K562 (cell line): ENCODE measurements at regions not wholly inside any gene's neighbourhood (a gene's known extent, or its start where the extent isn't known, plus 50 kb on each side); places are given as distances from the start of the nearest gene placed in this dataset.

Experiments
- ATAC-seq: fragments of 200-7000 bp; cut with Tn5 transposase; 3 replicates; pipeline ENCODE4 v1.9.1; 2020; ENCODE audit warnings: moderate library complexity
- BruUV-seq: library from RNA; stranded (reverse); fragments of 400-500 nt; replicated peaks from 2 replicates; lab custom pipeline; 2021; lab: Mats Ljungman, UMichigan
- CTCF ChIA-PET: fragments of 300-600 bp; formaldehyde crosslinking; extraction: SDS; loops from one replicate; lab custom pipeline; 2021; ENCODE audit warnings: low intra/inter-chr PET ratio; lab: Yijun Ruan, JAX
- POLR2A ChIA-PET: fragments of 300-600, 350-650 bp; sonication (Branson Sonifier 250); formaldehyde crosslinking; extraction: SDS; loops from one replicate; lab custom pipeline; 2021; ENCODE audit warnings: antibody characterized with exemption, inconsistent platforms; lab: Yijun Ruan, JAX
- DNase-seq, 4 experiments: peaks; one replicate each; pipeline versions ENCODE4 v3.0.0 to v3.0.0-alpha.2; 2011 to 2018; ENCODE audit warnings: low spot score in 3 of 4, mixed read lengths in 3 of 4; ENCODE audit errors: extremely low read depth in 1 of 4
- FAIRE-seq: peaks from 2 replicates; lab custom pipeline; 2011; peaks lifted over from hg19 to GRCh38; lab: Jason Lieb, UNC
- H2AFZ ChIP-seq: 2 replicates; pipeline ENCODE4 v1.6.0; 2011; ENCODE audit warnings: low read depth, low read length, control low read depth, inconsistent platforms
- H3K27ac ChIP-seq: fragments of 200-600 bp; 3 replicates; pipeline ENCODE4 v1.8.0; 2011; ENCODE audit warnings: low read depth, mild to moderate bottlenecking, control low read depth, inconsistent platforms, low read length, moderate library complexity, mixed read lengths; ENCODE audit errors: extremely low read depth
- H3K27me3 ChIP-seq, 2 experiments: fragments of 300-600 bp in 1 of 2; 2 replicates in 1 of 2; 3 replicates in 1 of 2; pipeline versions ENCODE4 v1.6.0 to v1.8.0; 2011; ENCODE audit warnings: inconsistent platforms in 2 of 2, low read length in 2 of 2, mild to moderate bottlenecking in 1 of 2, mixed read lengths in 1 of 2, moderate library complexity in 1 of 2; ENCODE audit not compliant: control insufficient read depth in 2 of 2, insufficient read depth in 2 of 2
- H3K36me3 ChIP-seq: fragments of 300-600 bp; 3 replicates; pipeline ENCODE4 v1.8.0; 2011; ENCODE audit warnings: mild to moderate bottlenecking, low read length, inconsistent platforms; ENCODE audit not compliant: control insufficient read depth, insufficient read depth
- H3K4me1 ChIP-seq, 2 experiments: fragments of 200-600 bp in 1 of 2; replicated peaks in 1 of 2; 2 replicates in 1 of 2; 3 replicates in 1 of 2; pipeline versions ENCODE4 v1.5.1 to v1.8.0; 2011; ENCODE audit warnings: inconsistent platforms in 2 of 2, low read length in 2 of 2, mild to moderate bottlenecking in 1 of 2, mixed read lengths in 1 of 2, moderate library complexity in 1 of 2; ENCODE audit not compliant: control insufficient read depth in 2 of 2, insufficient read depth in 2 of 2
- H3K4me2 ChIP-seq: 2 replicates; pipeline ENCODE4 v1.6.1; 2011; ENCODE audit warnings: low read length, control low read depth, inconsistent platforms, mixed read lengths; ENCODE audit not compliant: insufficient read depth
- H3K4me3 ChIP-seq: fragments of 200-600 bp; sonication (generic), shearing (Covaris generic); 2 replicates; pipeline ENCODE4 v1.5.1; 2016; ENCODE audit warnings: control low read depth, inconsistent platforms
- H3K79me2 ChIP-seq: fragments of 200-600 bp; 3 replicates; pipeline ENCODE4 v1.8.0; 2011; ENCODE audit warnings: low read length, inconsistent platforms; ENCODE audit not compliant: control insufficient read depth, insufficient read depth
- H3K9ac ChIP-seq, 2 experiments: 2 replicates each; pipeline versions ENCODE4 v1.6.0 to v1.6.1; 2011; ENCODE audit warnings: low read depth in 2 of 2, low read length in 2 of 2, control low read depth in 1 of 2, inconsistent platforms in 1 of 2, mild to moderate bottlenecking in 1 of 2, mixed read lengths in 1 of 2; ENCODE audit not compliant: insufficient read depth in 1 of 2
- H3K9me1 ChIP-seq: one replicate; pipeline ENCODE4 v1.6.0; 2011; ENCODE audit warnings: inconsistent platforms, mild to moderate bottlenecking, low read length, moderate library complexity; ENCODE audit not compliant: control insufficient read depth, insufficient read depth
- H3K9me3 ChIP-seq: replicated peaks from 2 replicates; pipeline ENCODE4 v1.5.1; 2011; ENCODE audit warnings: low read depth, low read length, inconsistent platforms; ENCODE audit not compliant: control insufficient read depth, insufficient read depth
- H4K20me1 ChIP-seq: replicated peaks from 2 replicates; pipeline ENCODE4 v1.6.1; 2011; ENCODE audit warnings: low read length, inconsistent platforms, mixed read lengths; ENCODE audit not compliant: control insufficient read depth, insufficient read depth
- CC2D1A ChIP-seq: fragments of 450-650 bp; IDR thresholded peaks from 2 replicates; pipeline ENCODE4 v1.6.1; 2017; ENCODE audit warnings: mild to moderate bottlenecking
- GABPB1 ChIP-seq: sonication (generic); formaldehyde crosslinking; IDR thresholded peaks from 2 replicates; pipeline ENCODE4 v1.8.0; 2022; ENCODE audit warnings: mild to moderate bottlenecking, missing genetic modification reagents
- MCM5 ChIP-seq: fragments of 450-650 bp; IDR thresholded peaks from 2 replicates; pipeline ENCODE4 v1.6.1; 2016; ENCODE audit warnings: low read depth
- MXI1 ChIP-seq: IDR thresholded peaks from 2 replicates; pipeline ENCODE4 v1.6.1; 2011; ENCODE audit warnings: low read depth, mild to moderate bottlenecking, improper control_type of control experiment, low read length
- MYBL2 ChIP-seq, 2 experiments: fragments of 450-650 bp in 1 of 2; sonication (generic) in 1 of 2; formaldehyde crosslinking in 1 of 2; IDR thresholded peaks; 2 replicates each; pipeline versions ENCODE4 v1.6.1 to v1.8.1; 2017 to 2022; ENCODE audit warnings: borderline replicate concordance in 1 of 2, inconsistent platforms in 1 of 2, low read depth in 1 of 2, mild to moderate bottlenecking in 1 of 2, missing genetic modification reagents in 1 of 2, moderate library complexity in 1 of 2
- NCOA4 ChIP-seq: fragments of 450-650 bp; IDR thresholded peaks from 2 replicates; pipeline ENCODE4 v1.6.1; 2018; ENCODE audit warnings: mild to moderate bottlenecking; ENCODE audit not compliant: partially characterized antibody
- NFIC ChIP-seq: fragments of 450-650 bp; IDR thresholded peaks from 2 replicates; pipeline ENCODE4 v1.6.1; 2017; ENCODE audit warnings: mild to moderate bottlenecking, inconsistent platforms
- RAD51 ChIP-seq: fragments of 450-650 bp; IDR thresholded peaks from 2 replicates; pipeline ENCODE4 v1.7.1; 2016; ENCODE audit warnings: low read depth, mild to moderate bottlenecking, borderline replicate concordance
- SAFB2 ChIP-seq: fragments of 200-400 bp; formaldehyde crosslinking; IDR thresholded peaks from 2 replicates; pipeline ENCODE4 v1.6.1; 2018; ENCODE audit warnings: borderline replicate concordance, low read length, low read depth, moderate library complexity; ENCODE audit not compliant: severe bottlenecking
- SRSF3 ChIP-seq: fragments of 200-400 bp; formaldehyde crosslinking; IDR thresholded peaks from 2 replicates; pipeline ENCODE4 v1.6.1; 2016; ENCODE audit warnings: mild to moderate bottlenecking, low read length, moderate library complexity; ENCODE audit not compliant: insufficient read depth
- TAF1 ChIP-seq: IDR thresholded peaks from 2 replicates; pipeline ENCODE4 v1.6.1; 2011; ENCODE audit warnings: mild to moderate bottlenecking, low read length, moderate library complexity; ENCODE audit not compliant: insufficient read depth, control insufficient read depth, severe bottlenecking; ENCODE audit errors: extremely low read depth
- ZNF347 ChIP-seq: fragments of 450-650 bp; formaldehyde crosslinking; IDR thresholded peaks from 2 replicates; pipeline ENCODE4 v1.4.0; 2020; ENCODE audit warnings: low read depth, mild to moderate bottlenecking, moderate library complexity
- ZNF780A ChIP-seq: fragments of 250-450 bp; sonication (Bioruptor Pico); IDR thresholded peaks from 2 replicates; pipeline ENCODE4 v1.5.0; 2021; ENCODE audit warnings: mild to moderate bottlenecking
- WGBS: fragments of 100-300 bp; shearing (Covaris generic); methylation state at CpG from one replicate; pipeline ENCODE4 v1.1.6; 2016; ENCODE audit warnings: low coverage, mixed read lengths; ENCODE audit not compliant: insufficient coverage; ENCODE audit errors: missing lambda C conversion rate; 5-methylcytosine and 5-hydroxymethylcytosine counted together
- in situ Hi-C: fragments of 300-500 bp; cut with MboI; formaldehyde crosslinking; loops from 4 replicates; pipeline ENCODE4 v1.15.0; 2018; ENCODE audit warnings: inconsistent platforms, mixed read lengths
- intact Hi-C: fragments of 100-400 bp; cut with micrococcal nuclease; formaldehyde crosslinking; loops from 2 replicates; pipeline ENCODE4 v1.14.2; 2022

GRCh38 chr4:27111627-27112026 is 251.0 kb downstream of the STIM2 start:
- in situ Hi-C loops = no loop called here
- BruUV-seq = no TSS peak
- no peak overlapping the region for H3K9ac ChIP-seq
- H3K4me3 ChIP-seq = no peak overlapping the region
- ChIA-PET POLR2A (no interaction called here), CTCF (no interaction called here)
- no peak for FAIRE-seq
- no peak for DNase-seq
- H4K20me1 ChIP-seq = no peaks in the 10 kb centered on the region
- H3K4me2 ChIP-seq = no peak overlapping the region
- no peak for TF ChIP-seq ZNF347
- TF ChIP-seq SRSF3 = no peak
- TF ChIP-seq NCOA4 = no peak
- TF ChIP-seq RAD51 = no peak
- no peak for TF ChIP-seq MCM5
- TF ChIP-seq CC2D1A = no peak
- H3K27ac ChIP-seq = no peak overlapping the region
- no peaks in the 10 kb centered on the region for H3K27me3 ChIP-seq
- H3K79me2 ChIP-seq = no peaks in the 10 kb centered on the region
- WGBS = 7% methylated on average over 3 of the region's 3 CpGs
- no peaks in the 10 kb centered on the region for H3K36me3 ChIP-seq
- no peaks in the 10 kb centered on the region for H3K4me1 ChIP-seq
- intact Hi-C loops = no loop called here
- H2AFZ ChIP-seq = no peak overlapping the region
- H3K9me3 ChIP-seq = no peaks in the 10 kb centered on the region
- H3K9me1 ChIP-seq = no peaks in the 10 kb centered on the region
- ATAC-seq = no peak

- no peak overlapping the region for H3K4me3 ChIP-seq
- no peaks in the 10 kb centered on the region for H3K36me3 ChIP-seq
- no peaks in the 10 kb centered on the region for H3K9me1 ChIP-seq
- CTCF ChIA-PET = no interaction called here
- no peak for DNase-seq
- H3K27ac ChIP-seq = no peak overlapping the region
- H2AFZ ChIP-seq = no peak overlapping the region
- BruUV-seq = no TSS peak
- intact Hi-C loops (no loop called here), in situ Hi-C loops (no loop called here)
- H3K4me2 ChIP-seq = no peak overlapping the region
- 0% methylated on average over 3 of the region's 3 CpGs for WGBS
- ATAC-seq = no peak
- FAIRE-seq = no peak
- no peaks in the 10 kb centered on the region for H3K4me1 ChIP-seq
- H4K20me1 ChIP-seq = no peaks in the 10 kb centered on the region
- H3K9ac ChIP-seq = no peak overlapping the region
- POLR2A ChIA-PET = no interaction called here
- TF ChIP-seq SAFB2 (no peak), MYBL2 (IDR thresholded peaks at IDR 0.05; ENCODE audit: low read depth) (no peak), MYBL2 (CRISPR knock-in tag; IDR thresholded peaks at IDR 0.05; ENCODE audit: borderline replicate concordance) (no peak), NFIC (no peak), TAF1 (no peak), ZNF780A (CRISPR knock-in tag) (no peak), GABPB1 (CRISPR knock-in tag) (no peak), MXI1 (no peak)
- TF ChIP-seq, all 486 proteins: peak for 0
- Histone ChIP-seq H3K27me3 (no peaks in the 10 kb centered on the region), H3K79me2 (no peaks in the 10 kb centered on the region), H3K9me3 (no peaks in the 10 kb centered on the region)
Observed at GRCh38 chr4:27112587-27112986, 251.9 kb downstream of the STIM2 start.
